Neural progenitor cell (in vitro differentiated cells): ENCODE measurements at regions not wholly inside any gene's neighbourhood (a gene's known extent, or its start where the extent isn't known, plus 50 kb on each side); places are given as distances from the start of the nearest gene placed in this dataset.

ENCODE experiments used
- DNase-seq: peaks from one replicate; pipeline ENCODE4 v3.0.0-alpha.2; 2016; ENCODE audit warnings: low spot score
- H2AFZ ChIP-seq: fragments of 200-600 bp; sonication (generic); replicated peaks from 2 replicates; pipeline ENCODE4 v1.6.1; 2016; ENCODE audit warnings: antibody characterized with exemption
- H3F3A ChIP-seq: fragments of 200-600 bp; sonication (generic); 2 replicates; pipeline ENCODE4 v1.6.1; 2016; ENCODE audit warnings: antibody characterized with exemption, low read depth
- H3K27ac ChIP-seq: fragments of 200-600 bp; sonication (generic); 2 replicates; pipeline ENCODE4 v1.5.1; 2016; ENCODE audit warnings: mild to moderate bottlenecking
- H3K27me3 ChIP-seq: fragments of 200-600 bp; sonication (generic); 2 replicates; pipeline ENCODE4 v1.6.1; 2016; ENCODE audit warnings: mild to moderate bottlenecking, moderate library complexity
- H3K36me3 ChIP-seq: fragments of 200-600 bp; sonication (generic); 2 replicates; pipeline ENCODE4 v1.5.1; 2016
- H3K4me1 ChIP-seq: fragments of 200-600 bp; sonication (generic); 2 replicates; pipeline ENCODE4 v1.6.1; 2016; ENCODE audit warnings: mixed run types
- H3K4me2 ChIP-seq: fragments of 200-600 bp; sonication (generic); 2 replicates; pipeline ENCODE4 v1.6.1; 2016
- H3K4me3 ChIP-seq: fragments of 200-600 bp; sonication (generic); 2 replicates; pipeline ENCODE4 v1.5.1; 2016
- H3K79me2 ChIP-seq: fragments of 200-600 bp; sonication (generic); 2 replicates; pipeline ENCODE4 v1.6.1; 2016; ENCODE audit warnings: low read depth
- H3K9ac ChIP-seq: fragments of 200-600 bp; sonication (generic); 2 replicates; pipeline ENCODE4 v1.6.1; 2016
- H3K9me3 ChIP-seq: fragments of 200-600 bp; sonication (generic); 2 replicates; pipeline ENCODE4 v1.5.1; 2016; ENCODE audit warnings: low read depth
- H4K20me1 ChIP-seq: fragments of 200-600 bp; sonication (generic); 2 replicates; pipeline ENCODE4 v1.6.1; 2016; ENCODE audit warnings: low read depth
- H3K27ac Mint-ChIP-seq: 3 replicates; pipeline ENCODE4 v1.8.0; 2021; ENCODE audit warnings: mixed read lengths
- H3K27me3 Mint-ChIP-seq: 2 replicates; pipeline ENCODE4 v1.8.0; 2022; ENCODE audit warnings: low read depth, mild to moderate bottlenecking, inconsistent platforms, moderate library complexity, mixed read lengths; ENCODE audit not compliant: insufficient read depth
- H3K36me3 Mint-ChIP-seq: 3 replicates; pipeline ENCODE4 v1.8.0; 2021; ENCODE audit warnings: mixed read lengths
- H3K4me1 Mint-ChIP-seq: 3 replicates; pipeline ENCODE4 v1.8.0; 2021; ENCODE audit warnings: mixed read lengths
- H3K4me3 Mint-ChIP-seq: 3 replicates; pipeline ENCODE4 v1.8.0; 2021; ENCODE audit warnings: mild to moderate bottlenecking, moderate library complexity, mixed read lengths
- H3K9me3 Mint-ChIP-seq: 3 replicates; pipeline ENCODE4 v1.8.0; 2020; ENCODE audit warnings: mixed read lengths
- EZH2 ChIP-seq: fragments of 200-600 bp; sonication (generic); IDR thresholded peaks from 2 replicates; pipeline ENCODE4 v1.6.1; 2017; ENCODE audit warnings: antibody characterized with exemption, mild to moderate bottlenecking, moderate library complexity
- EZH2phosphoT487 ChIP-seq: fragments of 200-600 bp; sonication (generic); IDR thresholded peaks from 2 replicates; pipeline ENCODE4 v1.6.1; 2017; ENCODE audit warnings: antibody characterized with exemption
- TF ChIP-seq, protein P1 (sequence below): fragments of 200-600 bp; sonication (generic); IDR thresholded peaks from 2 replicates; pipeline ENCODE4 v1.5.1; 2017; ENCODE audit warnings: antibody characterized with exemption, mild to moderate bottlenecking

DNA sequence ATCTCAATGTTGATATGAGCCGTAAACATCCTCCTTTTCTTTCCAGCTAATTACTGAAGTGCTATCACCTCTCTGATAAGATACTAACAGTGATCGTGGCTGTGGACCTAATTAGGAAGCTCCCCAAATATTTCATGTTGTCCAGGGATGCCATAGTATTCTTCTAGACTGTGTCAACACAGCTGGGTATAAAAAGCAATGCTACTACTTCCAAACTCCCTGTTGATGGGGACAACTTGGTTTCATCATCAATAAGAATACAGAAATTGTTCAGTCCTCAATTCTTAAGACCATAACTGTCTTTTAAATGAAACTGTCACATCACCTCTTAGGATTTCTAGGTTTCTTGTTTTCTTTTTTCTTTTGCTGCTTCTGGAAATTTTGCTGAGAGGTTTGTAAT, 530.6 kb downstream of the TOX3 start:
- no peaks in the 10 kb centered on the region for H3K27me3 ChIP-seq
- no peaks in the 10 kb centered on the region for H3F3A ChIP-seq
- no peak overlapping the region for H3K27ac ChIP-seq
- no peak overlapping the region for H3K4me3 ChIP-seq
- no peaks in the 10 kb centered on the region for H3K36me3 ChIP-seq
- Mint-ChIP-seq H3K27me3 (peaks cover 4% of the 10 kb centered on the region), H3K4me1 (no peaks in the 10 kb centered on the region), H3K9me3 (peaks cover 28% of the 10 kb centered on the region), H3K4me3 (no peak overlapping the region), H3K36me3 (no peaks in the 10 kb centered on the region), H3K27ac (no peak overlapping the region)
- no peak overlapping the region for H2AFZ ChIP-seq
- TF ChIP-seq EZH2 = no peak
- TF ChIP-seq, protein P1, sequence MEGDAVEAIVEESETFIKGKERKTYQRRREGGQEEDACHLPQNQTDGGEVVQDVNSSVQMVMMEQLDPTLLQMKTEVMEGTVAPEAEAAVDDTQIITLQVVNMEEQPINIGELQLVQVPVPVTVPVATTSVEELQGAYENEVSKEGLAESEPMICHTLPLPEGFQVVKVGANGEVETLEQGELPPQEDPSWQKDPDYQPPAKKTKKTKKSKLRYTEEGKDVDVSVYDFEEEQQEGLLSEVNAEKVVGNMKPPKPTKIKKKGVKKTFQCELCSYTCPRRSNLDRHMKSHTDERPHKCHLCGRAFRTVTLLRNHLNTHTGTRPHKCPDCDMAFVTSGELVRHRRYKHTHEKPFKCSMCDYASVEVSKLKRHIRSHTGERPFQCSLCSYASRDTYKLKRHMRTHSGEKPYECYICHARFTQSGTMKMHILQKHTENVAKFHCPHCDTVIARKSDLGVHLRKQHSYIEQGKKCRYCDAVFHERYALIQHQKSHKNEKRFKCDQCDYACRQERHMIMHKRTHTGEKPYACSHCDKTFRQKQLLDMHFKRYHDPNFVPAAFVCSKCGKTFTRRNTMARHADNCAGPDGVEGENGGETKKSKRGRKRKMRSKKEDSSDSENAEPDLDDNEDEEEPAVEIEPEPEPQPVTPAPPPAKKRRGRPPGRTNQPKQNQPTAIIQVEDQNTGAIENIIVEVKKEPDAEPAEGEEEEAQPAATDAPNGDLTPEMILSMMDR = no peak
- TF ChIP-seq EZH2phosphoT487 = no peak
- no peak overlapping the region for H3K9ac ChIP-seq
- peaks cover 5% of the 10 kb centered on the region for H3K9me3 ChIP-seq
- H3K4me1 ChIP-seq = no peaks in the 10 kb centered on the region
- no peak for DNase-seq
- H3K79me2 ChIP-seq = no peaks in the 10 kb centered on the region
- H3K4me2 ChIP-seq = no peak overlapping the region
- no peaks in the 10 kb centered on the region for H4K20me1 ChIP-seq

- Mint-ChIP-seq H3K36me3 (no peaks in the 10 kb centered on the region), H3K27ac (no peak overlapping the region)
- H3K27me3 ChIP-seq = no peaks in the 10 kb centered on the region
These were observed 541.4 kb downstream of the TOX3 start for GRCh38 chr16:52005551-52005950.

GRCh38 chr16:52004343-52004742, 542.6 kb downstream of the TOX3 start:
- Histone ChIP-seq H3K36me3 (no peaks in the 10 kb centered on the region), H3K9me3 (no peaks in the 10 kb centered on the region), H4K20me1 (no peaks in the 10 kb centered on the region), H3K4me3 (no peak overlapping the region), H3K27ac (no peak overlapping the region), H3K27me3 (no peaks in the 10 kb centered on the region), H3K9ac (no peak overlapping the region), H3F3A (no peaks in the 10 kb centered on the region), H3K4me1 (no peaks in the 10 kb centered on the region), H3K4me2 (no peak overlapping the region), H3K79me2 (no peaks in the 10 kb centered on the region), H2AFZ (no peak overlapping the region)
- H3K4me3 Mint-ChIP-seq = no peak overlapping the region
- TF ChIP-seq EZH2phosphoT487 = no peak
- TF ChIP-seq, protein P1 = no peak
- TF ChIP-seq EZH2 = no peak
- no peaks in the 10 kb centered on the region for H3K9me3 Mint-ChIP-seq
- H3K4me1 Mint-ChIP-seq = no peaks in the 10 kb centered on the region
- H3K36me3 Mint-ChIP-seq = no peaks in the 10 kb centered on the region
- H3K27ac Mint-ChIP-seq = no peak overlapping the region
- DNase-seq = no peak
- peaks cover 2% of the 10 kb centered on the region for H3K27me3 Mint-ChIP-seq

More at GRCh38 chr16:52005551-52005950, 541.4 kb downstream of the TOX3 start:
- Mint-ChIP-seq H3K4me3 (no peak overlapping the region), H3K4me1 (no peaks in the 10 kb centered on the region), H3K9me3 (no peaks in the 10 kb centered on the region), H3K27me3 (peaks cover 2% of the 10 kb centered on the region)
- no peak overlapping the region for H3K4me3 ChIP-seq
- H3K4me2 ChIP-seq = no peak overlapping the region
- H3K27ac ChIP-seq = no peak overlapping the region
- H3K9me3 ChIP-seq = no peaks in the 10 kb centered on the region
- H2AFZ ChIP-seq = no peak overlapping the region
- H3K4me1 ChIP-seq = no peaks in the 10 kb centered on the region
- no peaks in the 10 kb centered on the region for H3F3A ChIP-seq
- H3K79me2 ChIP-seq = no peaks in the 10 kb centered on the region
- no peaks in the 10 kb centered on the region for H3K36me3 ChIP-seq
- DNase-seq = no peak
- no peak for TF ChIP-seq EZH2
- TF ChIP-seq, protein P1 = no peak
- TF ChIP-seq EZH2phosphoT487 = no peak
- no peaks in the 10 kb centered on the region for H4K20me1 ChIP-seq
- no peak overlapping the region for H3K9ac ChIP-seq

GRCh38 chr16:52002026-52002425, 544.9 kb downstream of the TOX3 start:
- Histone ChIP-seq H3K4me3 (no peak overlapping the region), H3F3A (no peaks in the 10 kb centered on the region), H3K36me3 (no peaks in the 10 kb centered on the region), H3K4me2 (no peak overlapping the region), H4K20me1 (no peaks in the 10 kb centered on the region), H3K27me3 (no peaks in the 10 kb centered on the region), H3K9me3 (no peaks in the 10 kb centered on the region), H3K27ac (no peak overlapping the region), H3K79me2 (no peaks in the 10 kb centered on the region), H3K9ac (no peak overlapping the region), H2AFZ (no peak overlapping the region), H3K4me1 (no peaks in the 10 kb centered on the region)
- peaks cover 4% of the 10 kb centered on the region for H3K27me3 Mint-ChIP-seq
- no peaks in the 10 kb centered on the region for H3K4me1 Mint-ChIP-seq
- no peak overlapping the region for H3K4me3 Mint-ChIP-seq
- no peak overlapping the region for H3K27ac Mint-ChIP-seq
- DNase-seq = no peak
- TF ChIP-seq EZH2 = no peak
- TF ChIP-seq EZH2phosphoT487 = no peak
- TF ChIP-seq, protein P1 = no peak
- H3K9me3 Mint-ChIP-seq = no peaks in the 10 kb centered on the region
- no peaks in the 10 kb centered on the region for H3K36me3 Mint-ChIP-seq
